BLaER1 treated with 17β-estradiol and CSF1 and Interleukin-3, amounts not matched to agents 10 nM and 100 nM (cell line): ENCODE measurements at regions not wholly inside any gene's neighbourhood (a gene's known extent, or its start where the extent isn't known, plus 50 kb on each side); places are given as distances from the start of the nearest gene placed in this dataset.

Source experiments
- H3K27ac ChIP-seq, 11 experiments: shearing (Covaris generic); formaldehyde crosslinking; 2 replicates each; pipeline ENCODE4 v1.8.1; 2022
- H3K27me3 ChIP-seq, 11 experiments: shearing (Covaris generic); formaldehyde crosslinking; 2 replicates each; pipeline ENCODE4 v1.8.1; 2022
- H3K36me3 ChIP-seq, 11 experiments: shearing (Covaris generic); formaldehyde crosslinking; 2 replicates each; pipeline ENCODE4 v1.8.1; 2022
- H3K4me1 ChIP-seq, 10 experiments: shearing (Covaris generic); formaldehyde crosslinking; 2 replicates each; pipeline ENCODE4 v1.8.1; 2022
- H3K4me2 ChIP-seq, 11 experiments: shearing (Covaris generic); formaldehyde crosslinking; 2 replicates each; pipeline ENCODE4 v1.8.1; 2022
- H3K4me3 ChIP-seq, 10 experiments: shearing (Covaris generic); formaldehyde crosslinking; 2 replicates each; pipeline ENCODE4 v1.8.1; 2022
- H3K9ac ChIP-seq, 11 experiments: shearing (Covaris generic); formaldehyde crosslinking; 2 replicates each; pipeline ENCODE4 v1.8.1; 2022
- H3K9me3 ChIP-seq, 11 experiments: shearing (Covaris generic); formaldehyde crosslinking; replicated peaks in 1 of 11; 2 replicates each; pipeline ENCODE4 v1.8.1; 2022
- H4K20me1 ChIP-seq, 11 experiments: shearing (Covaris generic); formaldehyde crosslinking; 2 replicates each; pipeline ENCODE4 v1.8.1; 2022
- Cebpa-rat ChIP-seq, 11 experiments: shearing (Covaris generic); IDR thresholded peaks; 2 replicates each; pipeline ENCODE4 v1.8.1; 2022

- Histone ChIP-seq H3K9me3 (no peaks in the 10 kb centered on the region), H3K9ac (no peak overlapping the region), H3K27me3 (no peaks in the 10 kb centered on the region), H3K4me2 (no peak overlapping the region), H3K4me3 (no peak overlapping the region), H3K36me3 (no peaks in the 10 kb centered on the region), H3K4me1 (no peaks in the 10 kb centered on the region), H4K20me1 (no peaks in the 10 kb centered on the region), H3K27ac (no peak overlapping the region)
- no peak for TF ChIP-seq Cebpa-rat (IDR thresholded peaks at IDR 0.05)
Observed at GRCh38 chr4:111664308-111664945, 480.8 kb upstream of the FAM241A start.

- Histone ChIP-seq H4K20me1 (no peaks in the 10 kb centered on the region), H3K9ac (no peak overlapping the region), H3K36me3 (no peaks in the 10 kb centered on the region), H3K27me3 (no peaks in the 10 kb centered on the region), H3K4me2 (no peak overlapping the region), H3K27ac (no peak overlapping the region), H3K4me3 (no peak overlapping the region), H3K4me1 (no peaks in the 10 kb centered on the region), H3K9me3 (no peaks in the 10 kb centered on the region)
- TF ChIP-seq Cebpa-rat (IDR thresholded peaks at IDR 0.05), result no peak
Observed at GRCh38 chr4:111666826-111667360, 478.4 kb upstream of the FAM241A start.

DNA sequence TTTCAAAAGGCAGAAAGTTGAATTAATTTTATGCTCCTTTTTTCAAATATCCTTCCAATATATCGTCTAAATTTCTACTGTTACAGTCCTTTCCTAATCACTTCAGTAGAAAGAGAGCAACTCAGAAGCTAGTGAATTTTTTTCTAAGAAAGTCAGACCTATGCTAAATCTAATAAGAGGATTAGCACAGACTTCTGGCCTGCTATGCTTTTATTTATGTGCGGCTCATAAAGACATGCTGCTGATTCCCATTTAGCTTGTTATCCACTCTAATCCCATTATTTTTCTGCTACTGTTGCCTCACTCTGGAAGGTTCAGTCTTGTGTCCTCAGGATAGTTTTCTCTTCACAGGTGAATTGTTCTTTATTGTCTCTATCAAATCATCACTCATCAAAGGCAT lies 473.5 kb upstream of the FAM241A start:
- no peaks in the 10 kb centered on the region for H3K27me3 ChIP-seq
- no peak overlapping the region for H3K4me3 ChIP-seq
- no peak overlapping the region for H3K9ac ChIP-seq
- H3K4me1 ChIP-seq, result no peaks in the 10 kb centered on the region
- H4K20me1 ChIP-seq, result no peaks in the 10 kb centered on the region
- no peaks in the 10 kb centered on the region for H3K36me3 ChIP-seq
- no peak for TF ChIP-seq Cebpa-rat (IDR thresholded peaks at IDR 0.05)
- no peaks in the 10 kb centered on the region for H3K9me3 ChIP-seq
- no peak overlapping the region for H3K27ac ChIP-seq
- no peak overlapping the region for H3K4me2 ChIP-seq

GRCh38 chr4:111675746-111676145 lies 469.5 kb upstream of the FAM241A start:
- Histone ChIP-seq H3K9ac (no peak overlapping the region), H3K4me3 (no peak overlapping the region), H3K27me3 (no peaks in the 10 kb centered on the region), H3K36me3 (no peaks in the 10 kb centered on the region), H4K20me1 (no peaks in the 10 kb centered on the region), H3K4me2 (no peak overlapping the region), H3K9me3 (no peaks in the 10 kb centered on the region), H3K4me1 (no peaks in the 10 kb centered on the region), H3K27ac (no peak overlapping the region)
- TF ChIP-seq Cebpa-rat (IDR thresholded peaks at IDR 0.05), result no peak

DNA sequence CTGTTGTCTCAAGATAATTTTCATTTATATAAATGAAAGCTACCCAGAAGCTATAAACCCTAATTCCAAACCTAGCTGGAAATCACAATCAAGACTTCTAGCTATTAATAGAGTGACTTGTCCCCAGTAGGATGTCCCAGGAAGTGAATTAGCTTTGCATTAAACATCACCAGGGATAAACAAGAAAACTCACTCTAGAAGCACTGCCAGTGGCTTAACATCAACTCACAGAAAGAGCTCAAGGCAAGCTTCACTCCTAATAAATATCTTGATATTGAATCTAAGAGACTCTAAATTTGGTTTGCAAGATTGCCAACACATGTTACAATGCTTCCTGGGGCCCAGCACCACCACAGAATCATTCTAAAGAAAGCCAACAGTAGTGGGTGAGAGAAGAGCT lies 468.7 kb upstream of the FAM241A start:
- TF ChIP-seq Cebpa-rat (IDR thresholded peaks at IDR 0.05), result no peak
- no peaks in the 10 kb centered on the region for H3K27me3 ChIP-seq
- H3K9ac ChIP-seq, result no peak overlapping the region
- H3K36me3 ChIP-seq, result no peaks in the 10 kb centered on the region
- no peaks in the 10 kb centered on the region for H3K4me1 ChIP-seq
- H3K4me3 ChIP-seq, result no peak overlapping the region
- no peak overlapping the region for H3K4me2 ChIP-seq
- H3K9me3 ChIP-seq, result no peaks in the 10 kb centered on the region
- H4K20me1 ChIP-seq, result no peaks in the 10 kb centered on the region
- H3K27ac ChIP-seq, result no peak overlapping the region

- Histone ChIP-seq H4K20me1 (no peaks in the 10 kb centered on the region), H3K36me3 (no peaks in the 10 kb centered on the region), H3K4me3 (no peak overlapping the region), H3K9me3 (no peaks in the 10 kb centered on the region), H3K4me1 (no peaks in the 10 kb centered on the region), H3K27ac (no peak overlapping the region), H3K9ac (no peak overlapping the region), H3K27me3 (no peaks in the 10 kb centered on the region), H3K4me2 (no peak overlapping the region)
- no peak for TF ChIP-seq Cebpa-rat (IDR thresholded peaks at IDR 0.05)
Observed at GRCh38 chr4:111678479-111678878, 466.8 kb upstream of the FAM241A start.

GRCh38 chr4:111678908-111679307 lies 466.3 kb upstream of the FAM241A start:
- no peak overlapping the region for H3K27ac ChIP-seq
- no peaks in the 10 kb centered on the region for H3K4me1 ChIP-seq
- no peak overlapping the region for H3K4me3 ChIP-seq
- TF ChIP-seq Cebpa-rat (IDR thresholded peaks at IDR 0.05), result no peak
- no peak overlapping the region for H3K4me2 ChIP-seq
- H3K36me3 ChIP-seq, result no peaks in the 10 kb centered on the region
- H3K27me3 ChIP-seq, result no peaks in the 10 kb centered on the region
- H3K9ac ChIP-seq, result no peak overlapping the region
- H4K20me1 ChIP-seq, result no peaks in the 10 kb centered on the region
- no peaks in the 10 kb centered on the region for H3K9me3 ChIP-seq

- Histone ChIP-seq H3K4me2 (no peak overlapping the region), H3K9ac (no peak overlapping the region), H3K27me3 (no peaks in the 10 kb centered on the region), H3K9me3 (no peaks in the 10 kb centered on the region), H3K4me1 (no peaks in the 10 kb centered on the region), H4K20me1 (no peaks in the 10 kb centered on the region), H3K4me3 (no peak overlapping the region), H3K36me3 (no peaks in the 10 kb centered on the region), H3K27ac (no peak overlapping the region)
- TF ChIP-seq Cebpa-rat (IDR thresholded peaks at IDR 0.05), result no peak
Observed at GRCh38 chr4:111681270-111681669, 464.0 kb upstream of the FAM241A start.

DNA sequence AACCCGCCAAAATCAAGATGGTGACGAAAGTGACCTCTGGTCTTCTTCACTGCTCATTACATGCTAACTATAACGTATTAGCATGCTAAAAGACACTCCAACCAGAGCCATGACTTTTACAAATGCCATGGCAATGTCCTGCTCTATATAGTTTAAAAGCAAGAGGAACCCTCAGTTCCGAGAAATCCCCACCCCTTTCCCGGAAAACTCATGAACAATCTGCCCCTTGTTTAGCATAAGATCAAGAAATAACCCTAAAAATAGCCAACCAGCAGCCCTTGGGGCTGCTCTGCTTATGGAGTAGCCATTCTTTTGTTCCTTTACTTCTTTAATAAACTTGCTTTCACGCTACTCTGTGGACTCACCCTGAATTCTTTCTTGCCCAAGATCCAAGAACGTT lies 463.5 kb upstream of the FAM241A start:
- H3K27me3 ChIP-seq, result no peaks in the 10 kb centered on the region
- H3K27ac ChIP-seq, result no peak overlapping the region
- H3K9ac ChIP-seq, result no peak overlapping the region
- H3K9me3 ChIP-seq, result no peaks in the 10 kb centered on the region
- H3K36me3 ChIP-seq, result no peaks in the 10 kb centered on the region
- H3K4me2 ChIP-seq, result no peak overlapping the region
- H3K4me1 ChIP-seq, result no peaks in the 10 kb centered on the region
- H4K20me1 ChIP-seq, result no peaks in the 10 kb centered on the region
- H3K4me3 ChIP-seq, result no peak overlapping the region
- TF ChIP-seq Cebpa-rat (IDR thresholded peaks at IDR 0.05), result no peak

DNA sequence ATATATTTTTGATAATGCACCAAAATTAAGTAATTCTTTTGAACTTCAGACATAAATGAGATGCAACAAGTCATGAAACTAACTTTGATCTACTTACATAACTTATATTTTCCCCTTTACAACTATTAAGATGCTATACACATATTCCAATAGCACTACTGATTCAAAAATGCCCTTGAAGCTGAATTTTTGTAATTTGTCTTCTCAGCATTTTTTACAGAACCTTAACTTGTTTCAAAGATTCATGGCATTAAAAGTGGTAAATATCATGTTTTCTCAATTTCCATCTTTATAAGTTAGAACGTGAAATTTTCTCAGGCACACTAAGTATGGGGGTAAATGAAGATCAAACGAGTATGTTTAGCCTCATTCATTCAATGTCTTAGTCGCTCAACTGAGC lies 460.0 kb upstream of the FAM241A start:
- Histone ChIP-seq H3K27me3 (no peaks in the 10 kb centered on the region), H3K4me3 (no peak overlapping the region), H3K9me3 (no peaks in the 10 kb centered on the region), H3K4me2 (no peak overlapping the region), H4K20me1 (no peaks in the 10 kb centered on the region), H3K9ac (no peak overlapping the region), H3K4me1 (no peaks in the 10 kb centered on the region), H3K27ac (no peak overlapping the region), H3K36me3 (no peaks in the 10 kb centered on the region)
- TF ChIP-seq Cebpa-rat (IDR thresholded peaks at IDR 0.05), result no peak
